ENCODE measurements at regions not wholly inside any gene's neighbourhood (a gene's known extent, or its start where the extent isn't known, plus 50 kb on each side); places are given as distances from the start of the nearest gene placed in this dataset.
"Not testable (repeated sequence)": the region's sequence is repeated elsewhere in the genome, so short reads cannot be mapped to it uniquely, and the experiment has no call there.

GRCh38 chr17:36695710-36696109 lies 94.3 kb downstream of the MRM1 start:
- DNase-seq (ENCODE audit: low read depth), result not testable (repeated sequence)

GRCh38 chr17:36696805-36697204 lies 95.4 kb downstream of the MRM1 start:
- no peak for DNase-seq (ENCODE audit: low read depth)

- DNase-seq (ENCODE audit: low read depth), result no peak
Observed at GRCh38 chr17:36697903-36698530, 96.6 kb downstream of the MRM1 start.

GRCh38 chr17:36701429-36702099 lies 100.2 kb downstream of the MRM1 start:
- no peak for DNase-seq (ENCODE audit: low read depth)

- DNase-seq (ENCODE audit: low read depth), result no peak
Observed at GRCh38 chr17:36702636-36703035, 101.3 kb downstream of the MRM1 start.

GRCh38 chr17:36703860-36704266 lies 102.5 kb downstream of the MRM1 start:
- no peak for DNase-seq (ENCODE audit: low read depth)

GRCh38 chr17:36705283-36705795 lies 104.0 kb downstream of the MRM1 start:
- no peak for DNase-seq (ENCODE audit: low read depth)

GRCh38 chr17:36705874-36706731 lies 104.7 kb downstream of the MRM1 start:
- no peak for DNase-seq (ENCODE audit: low read depth)

- DNase-seq (ENCODE audit: low read depth), result no peak
Observed at GRCh38 chr17:36707904-36708303, 106.5 kb downstream of the MRM1 start.

- no peak for DNase-seq (ENCODE audit: low read depth)
Observed at GRCh38 chr17:36714789-36715188, 113.4 kb downstream of the MRM1 start.

GRCh38 chr17:36715951-36716350 lies 114.6 kb downstream of the MRM1 start:
- DNase-seq (ENCODE audit: low read depth), result no peak

GRCh38 chr17:36717088-36717487 lies 115.7 kb downstream of the MRM1 start:
- no peak for DNase-seq (ENCODE audit: low read depth)

GRCh38 chr17:36720131-36720530 lies 118.7 kb downstream of the MRM1 start:
- no peak for DNase-seq (ENCODE audit: low read depth)

- no peak for DNase-seq (ENCODE audit: low read depth)
Observed at GRCh38 chr17:36721560-36722120, 120.3 kb downstream of the MRM1 start.

GRCh38 chr17:36722121-36722902 lies 120.9 kb downstream of the MRM1 start:
- peak; percentile 68 for DNase-seq (ENCODE audit: low read depth)

- no peak for DNase-seq (ENCODE audit: low read depth)
Observed at GRCh38 chr17:36722903-36723263, 121.5 kb downstream of the MRM1 start.

- DNase-seq (ENCODE audit: low read depth), result no peak
Observed at GRCh38 chr17:36723459-36724025, 122.2 kb downstream of the MRM1 start.

GRCh38 chr17:36726199-36726598 lies 124.8 kb downstream of the MRM1 start:
- DNase-seq (ENCODE audit: low read depth), result no peak

- no peak for DNase-seq (ENCODE audit: low read depth)
Observed at GRCh38 chr17:36727052-36727451, 125.7 kb downstream of the MRM1 start.

GRCh38 chr17:36727577-36727976 lies 126.2 kb downstream of the MRM1 start:
- no peak for DNase-seq (ENCODE audit: low read depth)

Measured in stimulated activated CD8-positive, alpha-beta memory T cell treated with anti-CD3 and anti-CD28 coated beads, Interleukin-12 subunit alpha, Interleukin-12 subunit beta, amount 100 ng/mL, for 4 hours (primary cell).